OCI-LY7 (cell line): ENCODE measurements at regions not wholly inside any gene's neighbourhood (a gene's known extent, or its start where the extent isn't known, plus 50 kb on each side); places are given as distances from the start of the nearest gene placed in this dataset.

Experiments used
- CTCF ChIP-seq: fragments of 200-600 bp; sonication (generic); conservative IDR thresholded peaks from 2 replicates; pipeline ENCODE4 v1.5.1; 2014; ENCODE audit warnings: mild to moderate bottlenecking, antibody characterized with exemption, low read length, moderate library complexity, mixed read lengths
- EZH2phosphoT487 ChIP-seq: fragments of 200-600 bp; sonication (generic); IDR thresholded peaks from 2 replicates; pipeline ENCODE4 v1.6.1; 2018; ENCODE audit warnings: low read depth, borderline replicate concordance, mild to moderate bottlenecking, mixed run types, antibody characterized with exemption, low read length, moderate library complexity, mixed read lengths

GRCh38 chr14:48710133-48710532 lies 876.0 kb downstream of the RPS29 start:
- TF ChIP-seq CTCF (no peak), EZH2phosphoT487 (no peak)
